Neutrophil (primary cell): ENCODE measurements at regions not wholly inside any gene's neighbourhood (a gene's known extent, or its start where the extent isn't known, plus 50 kb on each side); places are given as distances from the start of the nearest gene placed in this dataset.
"Not testable (repeated sequence)": the region's sequence is repeated elsewhere in the genome, so short reads cannot be mapped to it uniquely, and the experiment has no call there.

Source experiments
- H3K27ac ChIP-seq: fragments of 200-600 bp; sonication (generic); 2 replicates; pipeline ENCODE4 v1.5.1; 2016; ENCODE audit warnings: mild to moderate bottlenecking, moderate library complexity
- H3K27me3 ChIP-seq: fragments of 200-600 bp; sonication (generic); 2 replicates; pipeline ENCODE4 v1.6.0; 2016; ENCODE audit warnings: mild to moderate bottlenecking
- H3K36me3 ChIP-seq: fragments of 200-600 bp; sonication (generic); 2 replicates; pipeline ENCODE4 v1.5.1; 2017
- H3K4me1 ChIP-seq, 2 experiments: fragments of 200-600 bp in 1 of 2; sonication (generic) in 1 of 2; 1 replicate in 1 of 2; 2 replicates in 1 of 2; pipeline versions ENCODE4 v1.5.1 to v1.6.1; 2013 to 2016; ENCODE audit warnings: low read depth in 1 of 2, low read length in 1 of 2, mild to moderate bottlenecking in 1 of 2, moderate library complexity in 1 of 2; ENCODE audit not compliant: control insufficient read depth in 1 of 2, insufficient read depth in 1 of 2
- H3K4me3 ChIP-seq, 2 experiments: fragments of 200-600 bp in 1 of 2; sonication (generic) in 1 of 2; 1 replicate in 1 of 2; 2 replicates in 1 of 2; pipeline ENCODE4 v1.5.1; 2013 to 2016; ENCODE audit warnings: low read depth in 1 of 2, low read length in 1 of 2, mild to moderate bottlenecking in 1 of 2, moderate library complexity in 1 of 2
- H3K9me3 ChIP-seq: fragments of 200-600 bp; sonication (generic); 2 replicates; pipeline ENCODE4 v1.5.1; 2016
- CTCF ChIP-seq: fragments of 200-600 bp; sonication (generic); IDR thresholded peaks from 2 replicates; pipeline ENCODE4 v1.5.1; 2016; ENCODE audit warnings: antibody characterized with exemption

DNA sequence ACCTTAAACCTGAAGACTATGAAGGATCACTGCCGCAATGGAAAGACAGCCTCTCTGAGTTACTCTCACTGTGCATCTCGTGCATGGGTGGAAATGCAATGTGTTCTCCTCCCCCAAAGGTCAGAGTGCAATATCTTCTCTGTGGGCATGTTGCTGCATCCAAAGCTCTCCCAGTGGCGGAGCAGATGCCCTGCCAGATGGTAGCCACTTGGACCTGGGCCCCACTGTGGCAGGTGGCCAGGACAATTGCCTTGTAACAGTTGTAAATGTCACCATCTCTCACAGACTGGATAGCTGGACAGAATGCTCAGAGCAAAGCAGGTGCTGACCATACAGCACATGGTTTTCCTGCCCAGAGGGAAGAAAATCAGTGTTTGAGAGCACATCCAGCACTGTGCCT is 542.0 kb downstream of the FAM181B start:
- no peak for TF ChIP-seq CTCF
- Histone ChIP-seq H3K9me3 (no peaks in the 10 kb centered on the region), H3K27me3 (no peaks in the 10 kb centered on the region), H3K27ac (no peak overlapping the region), H3K4me1 (no peaks in the 10 kb centered on the region), H3K4me3 (no peak overlapping the region), H3K36me3 (no peaks in the 10 kb centered on the region)

- Histone ChIP-seq H3K36me3 (no peaks in the 10 kb centered on the region), H3K27ac (no peak overlapping the region), H3K27me3 (no peaks in the 10 kb centered on the region), H3K4me1 (no peaks in the 10 kb centered on the region), H3K4me3 (no peak overlapping the region), H3K9me3 (no peaks in the 10 kb centered on the region)
- no peak for TF ChIP-seq CTCF
Observed at GRCh38 chr11:82185925-82186324, 547.7 kb downstream of the FAM181B start.

DNA sequence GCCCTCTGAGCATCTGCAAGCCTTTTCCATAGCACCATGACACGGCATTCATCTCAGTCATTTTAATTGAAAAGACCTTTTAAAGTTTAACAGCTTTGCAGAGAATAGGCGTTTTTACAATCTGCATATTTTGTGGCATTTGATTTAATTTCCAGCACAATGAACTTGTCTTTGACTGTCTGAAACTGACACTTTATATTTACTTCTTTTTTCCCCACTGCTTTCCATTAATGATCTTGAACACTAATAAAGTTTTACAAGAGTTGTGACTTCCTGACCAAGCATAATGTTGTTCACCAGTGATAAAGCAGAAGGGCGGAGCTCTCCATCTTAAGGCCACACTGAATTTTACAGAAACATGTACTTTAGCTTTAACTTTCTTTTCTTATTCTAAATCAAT is 548.7 kb downstream of the FAM181B start:
- H3K4me1 ChIP-seq, result no peaks in the 10 kb centered on the region
- no peaks in the 10 kb centered on the region for H3K9me3 ChIP-seq
- no peak for TF ChIP-seq CTCF
- H3K27ac ChIP-seq, result no peak overlapping the region
- H3K4me3 ChIP-seq, result no peak overlapping the region
- no peaks in the 10 kb centered on the region for H3K36me3 ChIP-seq
- no peaks in the 10 kb centered on the region for H3K27me3 ChIP-seq

DNA sequence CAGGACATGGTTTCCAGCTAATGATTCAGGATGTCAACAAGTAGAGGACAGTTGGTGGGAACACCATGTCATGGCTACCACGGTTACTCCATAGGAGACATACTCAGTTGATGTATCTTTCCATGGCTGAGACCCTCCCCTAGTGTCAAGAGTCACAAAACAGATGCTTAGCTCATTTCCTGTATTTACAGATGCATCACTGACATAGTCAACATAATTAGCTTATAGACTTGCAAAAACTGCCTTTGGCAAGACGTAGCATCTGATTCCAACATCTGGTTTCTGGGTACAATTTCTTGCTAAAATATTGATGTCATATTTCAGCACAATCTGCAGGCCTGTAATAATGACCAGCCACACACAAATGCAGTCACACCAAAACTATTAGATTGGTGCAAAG is 550.3 kb downstream of the FAM181B start:
- Histone ChIP-seq H3K27me3 (no peaks in the 10 kb centered on the region), H3K36me3 (no peaks in the 10 kb centered on the region), H3K27ac (no peak overlapping the region), H3K4me1 (no peaks in the 10 kb centered on the region), H3K4me3 (no peak overlapping the region), H3K9me3 (no peaks in the 10 kb centered on the region)
- TF ChIP-seq CTCF, result no peak

- not testable (repeated sequence) for H3K27ac ChIP-seq, H3K27me3 ChIP-seq, H3K4me1 ChIP-seq, H3K9me3 ChIP-seq, H3K36me3 ChIP-seq, H3K4me3 ChIP-seq
Observed at GRCh38 chr11:82182697-82183096, 551.0 kb downstream of the FAM181B start.

DNA sequence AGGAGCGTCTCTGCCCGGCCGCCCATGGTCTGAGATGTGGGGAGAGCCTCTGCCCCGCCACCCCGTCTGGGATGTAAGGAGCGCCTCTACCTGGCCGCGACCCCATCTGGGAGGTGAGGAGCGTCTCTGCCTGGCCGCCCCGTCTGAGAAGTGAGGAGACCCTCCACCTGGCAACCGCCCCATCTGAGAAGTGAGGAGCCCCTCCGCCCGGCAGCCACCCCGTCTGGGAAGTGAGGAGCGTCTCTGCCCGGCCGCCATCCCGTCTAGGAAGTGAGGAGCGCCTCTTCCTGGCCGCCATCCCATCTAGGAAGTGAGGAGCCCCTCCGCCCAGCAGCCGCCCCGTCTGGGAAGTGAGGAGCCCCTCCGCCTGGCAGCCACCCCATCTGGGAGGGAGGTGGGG is 551.9 kb downstream of the FAM181B start:
- H3K36me3 ChIP-seq, H3K9me3 ChIP-seq, H3K4me3 ChIP-seq, H3K27me3 ChIP-seq, H3K27ac ChIP-seq, H3K4me1 ChIP-seq: not testable (repeated sequence)

DNA sequence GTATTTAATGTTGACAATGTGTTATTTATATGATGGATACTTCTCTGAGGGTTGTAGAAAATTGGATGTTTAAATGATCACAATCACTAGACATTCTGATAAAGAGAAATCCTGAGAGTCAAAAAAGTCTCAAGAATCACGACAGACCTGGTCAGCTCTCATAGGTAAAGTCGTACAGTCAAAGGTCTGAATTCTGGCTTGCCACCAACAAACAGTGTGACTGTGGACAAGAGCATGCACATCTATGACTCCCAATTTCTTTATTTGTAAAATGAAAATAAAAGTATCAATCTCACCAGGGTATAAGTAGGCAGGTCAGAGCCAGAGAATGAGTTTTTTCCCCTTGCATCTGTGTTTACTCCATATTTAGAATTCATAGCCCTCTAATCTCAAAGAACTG is 556.7 kb downstream of the FAM181B start:
- no peaks in the 10 kb centered on the region for H3K27me3 ChIP-seq
- no peak overlapping the region for H3K4me3 ChIP-seq
- no peaks in the 10 kb centered on the region for H3K36me3 ChIP-seq
- H3K27ac ChIP-seq, result no peak overlapping the region
- H3K9me3 ChIP-seq, result no peaks in the 10 kb centered on the region
- TF ChIP-seq CTCF, result no peak
- H3K4me1 ChIP-seq, result no peaks in the 10 kb centered on the region
